ENCODE measurements at regions not wholly inside any gene's neighbourhood (a gene's known extent, or its start where the extent isn't known, plus 50 kb on each side); places are given as distances from the start of the nearest gene placed in this dataset.

- Histone ChIP-seq H3K4me2 (ENCODE audit: low read length) (no peak overlapping the region), H3K9me3 (ENCODE audit: control insufficient read depth, insufficient read depth, low read length) (no peaks in the 10 kb centered on the region)
Measured at GRCh38 chr18:56096861-56097260, 508.9 kb upstream of the TCF4 start.

GRCh38 chr18:56089612-56090258 lies 501.7 kb upstream of the TCF4 start:
- no peaks in the 10 kb centered on the region for H3F3A ChIP-seq (ENCODE audit: control insufficient read depth, insufficient read depth)
- no peaks in the 10 kb centered on the region for H3K9me2 ChIP-seq (replicated peaks; ENCODE audit: control insufficient read depth, low read length)
- 0 out of 2 replicates have a peak, but pooled peaks cover 5% of the 10 kb centered on the region for H3K27me3 ChIP-seq (ENCODE audit: control insufficient read depth, low read length)
- no peaks in the 10 kb centered on the region for H3K9me3 ChIP-seq (ENCODE audit: control insufficient read depth, insufficient read depth, low read length)
- peak overlapping the region; percentile 29; the same call in 1 of the 2 replicates for H3K4me2 ChIP-seq (ENCODE audit: low read length)
- H3K79me2 ChIP-seq (ENCODE audit: control insufficient read depth, low read length) = no peaks in the 10 kb centered on the region
- 0 out of 2 replicates have a peak overlapping the region, but pooled peaks have one; percentile 18 for H3K4me3 ChIP-seq (ENCODE audit: low read length)
- H3K4me1 ChIP-seq (ENCODE audit: control insufficient read depth, low read length) = peaks cover 10% of the 10 kb centered on the region
- no peak overlapping the region for H3K27ac ChIP-seq (ENCODE audit: low read depth, low read length)
- TF ChIP-seq CTCF (IDR thresholded peaks at IDR 0.05; ENCODE audit: low read depth, low read length, poor library complexity, severe bottlenecking) (no peak), EZH2phosphoT487 (IDR thresholded peaks at IDR 0.05; ENCODE audit: borderline replicate concordance, low read length) (no peak)
- no peaks in the 10 kb centered on the region for H3K36me3 ChIP-seq (ENCODE audit: control insufficient read depth, low read length)
- H4K20me1 ChIP-seq (ENCODE audit: control insufficient read depth, insufficient read depth, low read depth, low read length) = no peaks in the 10 kb centered on the region

More at GRCh38 chr18:56096861-56097260, 508.9 kb upstream of the TCF4 start:
- H3K79me2 ChIP-seq (ENCODE audit: control insufficient read depth, low read length) = no peaks in the 10 kb centered on the region
- no peaks in the 10 kb centered on the region for H3F3A ChIP-seq (ENCODE audit: control insufficient read depth, insufficient read depth)
- no peaks in the 10 kb centered on the region for H3K4me1 ChIP-seq (ENCODE audit: control insufficient read depth, low read length)
- H3K9me2 ChIP-seq (replicated peaks; ENCODE audit: control insufficient read depth, low read length) = no peaks in the 10 kb centered on the region
- TF ChIP-seq CTCF (IDR thresholded peaks at IDR 0.05; ENCODE audit: low read depth, low read length, poor library complexity, severe bottlenecking) = no peak
- no peak for TF ChIP-seq EZH2phosphoT487 (IDR thresholded peaks at IDR 0.05; ENCODE audit: borderline replicate concordance, low read length)
- H3K27me3 ChIP-seq (ENCODE audit: control insufficient read depth, low read length) = 0 out of 2 replicates have a peak, but pooled peaks cover 5% of the 10 kb centered on the region
- H3K4me3 ChIP-seq (ENCODE audit: low read length) = no peak overlapping the region
- H3K36me3 ChIP-seq (ENCODE audit: control insufficient read depth, low read length) = no peaks in the 10 kb centered on the region
- H3K27ac ChIP-seq (ENCODE audit: low read depth, low read length) = no peak overlapping the region
- no peaks in the 10 kb centered on the region for H4K20me1 ChIP-seq (ENCODE audit: control insufficient read depth, insufficient read depth, low read depth, low read length)

GRCh38 chr18:56086786-56087185 lies 498.8 kb upstream of the TCF4 start:
- Histone ChIP-seq H3K27me3 (ENCODE audit: control insufficient read depth, low read length) (no peaks in the 10 kb centered on the region), H3K79me2 (ENCODE audit: control insufficient read depth, low read length) (no peaks in the 10 kb centered on the region), H3K36me3 (ENCODE audit: control insufficient read depth, low read length) (no peaks in the 10 kb centered on the region), H3K27ac (ENCODE audit: low read depth, low read length) (no peak overlapping the region), H3K9me3 (ENCODE audit: control insufficient read depth, insufficient read depth, low read length) (no peaks in the 10 kb centered on the region), H3K4me1 (ENCODE audit: control insufficient read depth, low read length) (peaks cover 10% of the 10 kb centered on the region), H4K20me1 (ENCODE audit: control insufficient read depth, insufficient read depth, low read depth, low read length) (no peaks in the 10 kb centered on the region), H3F3A (ENCODE audit: control insufficient read depth, insufficient read depth) (no peaks in the 10 kb centered on the region), H3K4me2 (ENCODE audit: low read length) (no peak overlapping the region), H3K9me2 (replicated peaks; ENCODE audit: control insufficient read depth, low read length) (no peaks in the 10 kb centered on the region), H3K4me3 (ENCODE audit: low read length) (no peak overlapping the region)
- TF ChIP-seq CTCF (IDR thresholded peaks at IDR 0.05; ENCODE audit: low read depth, low read length, poor library complexity, severe bottlenecking) (no peak), EZH2phosphoT487 (IDR thresholded peaks at IDR 0.05; ENCODE audit: borderline replicate concordance, low read length) (no peak)
